HG03565 (cell line): ENCODE measurements at regions not wholly inside any gene's neighbourhood (a gene's known extent, or its start where the extent isn't known, plus 50 kb on each side); places are given as distances from the start of the nearest gene placed in this dataset.
"Not testable (repeated sequence)": the region's sequence is repeated elsewhere in the genome, so short reads cannot be mapped to it uniquely, and the experiment has no call there.

Experiments used
- ATAC-seq: cut with Tn5 transposase; IDR thresholded peaks from one replicate; pipeline ENCODE4 v1.9.1; 2021; ENCODE audit warnings: mild to moderate bottlenecking, moderate library complexity; ENCODE audit not compliant: unreplicated experiment

GRCh38 chr11:130526846-130527245, 78.4 kb downstream of the ADAMTS15 start:
- no peak for ATAC-seq

GRCh38 chr11:130527636-130528297, 79.3 kb downstream of the ADAMTS15 start:
- no peak for ATAC-seq

DNA sequence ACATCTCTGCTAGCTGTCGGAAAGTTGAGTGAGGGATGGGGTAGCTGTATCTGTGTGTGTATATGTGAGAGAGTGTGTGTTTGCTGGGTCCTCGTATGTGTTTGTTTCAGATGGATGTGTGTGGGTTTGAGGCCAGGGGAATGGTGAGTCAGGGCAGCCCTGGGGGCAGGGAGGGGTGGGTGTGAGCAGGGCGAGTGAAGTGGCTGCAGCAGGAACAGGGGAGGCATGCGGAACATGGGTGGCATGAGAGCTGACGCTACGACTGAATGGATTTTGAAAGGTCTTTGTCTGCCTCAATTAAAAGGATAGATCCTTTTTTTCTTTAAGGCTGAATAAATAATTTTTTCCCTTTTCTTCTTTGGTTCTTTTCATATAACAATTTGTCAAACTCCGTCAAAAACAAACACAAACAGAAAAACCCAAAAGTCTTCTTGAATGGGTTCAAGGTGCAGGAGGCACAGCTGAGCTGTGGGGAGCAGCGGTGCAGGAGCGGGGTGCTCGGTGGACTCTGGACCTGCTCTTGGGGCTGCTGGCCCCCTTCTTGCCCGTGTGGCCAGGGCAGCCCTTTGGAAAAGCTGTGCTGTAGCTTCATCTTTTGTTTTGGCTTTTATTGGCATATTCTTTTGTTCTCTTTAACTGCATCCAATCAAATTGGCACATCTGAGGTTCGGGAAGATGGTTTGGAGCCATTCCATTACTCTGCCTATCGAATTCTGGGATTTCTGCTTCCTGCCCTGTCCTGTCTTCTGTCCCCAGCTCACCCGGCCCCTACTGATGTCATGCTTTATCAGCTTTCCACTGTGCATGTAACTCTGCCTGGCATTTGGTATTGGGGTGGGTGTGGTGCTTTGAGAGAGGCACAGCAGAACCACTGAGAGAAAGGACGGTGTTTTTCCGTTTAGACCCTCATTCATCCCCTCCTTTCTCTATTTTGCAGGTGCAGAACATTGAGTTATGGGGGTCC, 80.1 kb downstream of the ADAMTS15 start:
- no peak for ATAC-seq

DNA sequence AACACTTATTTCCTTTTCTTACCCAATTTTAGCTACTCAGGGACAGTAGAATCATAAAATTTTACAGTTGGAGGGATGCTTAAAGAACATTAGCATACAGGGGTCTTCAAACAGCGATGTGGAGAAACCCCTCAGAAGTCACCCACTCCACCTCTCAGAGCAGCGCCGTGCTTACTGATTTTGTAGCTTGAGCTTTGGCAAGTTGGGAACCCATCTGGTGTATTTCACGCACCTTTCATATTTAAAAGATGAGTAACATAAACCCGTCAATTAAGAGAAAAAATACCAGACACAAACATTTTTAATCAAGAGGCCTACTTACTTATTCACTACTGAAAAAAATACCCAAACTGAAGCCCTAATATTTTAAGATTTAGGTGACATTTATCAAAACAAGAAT, 80.9 kb downstream of the ADAMTS15 start:
- no peak for ATAC-seq

DNA sequence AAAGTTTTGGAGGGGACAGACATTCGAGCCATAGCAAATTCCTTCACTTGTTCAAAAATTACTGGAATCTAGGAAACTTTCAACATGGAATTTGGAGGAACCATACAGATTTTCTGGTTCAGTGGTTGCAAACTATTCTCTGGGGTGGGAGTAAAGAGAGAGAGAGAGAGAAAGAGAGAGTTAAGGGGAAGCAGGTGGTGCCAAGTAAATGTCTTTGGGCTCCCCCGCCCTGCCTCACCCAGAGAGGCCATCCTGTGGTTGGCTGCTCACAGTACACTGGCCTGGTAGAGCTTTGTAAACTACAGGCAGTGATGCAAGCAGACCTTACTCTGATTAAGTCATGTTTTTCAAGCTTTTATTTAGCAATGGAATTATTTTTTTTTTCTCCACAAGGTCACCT, 82.6 kb downstream of the ADAMTS15 start:
- no peak for ATAC-seq

GRCh38 chr11:130533113-130533798, 84.8 kb downstream of the ADAMTS15 start:
- ATAC-seq: no peak

DNA sequence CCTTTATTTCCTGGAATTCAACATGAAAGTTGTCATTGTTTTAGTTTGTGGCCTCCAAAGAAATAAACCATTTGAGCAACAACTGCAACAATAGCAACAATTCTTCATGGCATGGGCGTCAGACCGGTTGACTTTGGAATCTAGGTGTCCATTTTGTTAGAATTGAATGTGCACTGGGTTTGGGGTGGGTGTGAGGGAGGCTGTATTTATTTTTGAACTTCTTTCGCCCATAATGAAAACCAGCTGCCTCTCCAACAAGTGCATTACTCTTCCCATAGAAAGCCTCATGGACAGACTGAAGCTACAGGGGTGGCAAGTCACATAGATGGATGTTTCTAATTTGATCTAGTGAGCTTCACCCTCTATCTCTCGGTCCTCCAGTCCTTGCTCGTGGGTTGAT, 85.4 kb downstream of the ADAMTS15 start:
- ATAC-seq: no peak

DNA sequence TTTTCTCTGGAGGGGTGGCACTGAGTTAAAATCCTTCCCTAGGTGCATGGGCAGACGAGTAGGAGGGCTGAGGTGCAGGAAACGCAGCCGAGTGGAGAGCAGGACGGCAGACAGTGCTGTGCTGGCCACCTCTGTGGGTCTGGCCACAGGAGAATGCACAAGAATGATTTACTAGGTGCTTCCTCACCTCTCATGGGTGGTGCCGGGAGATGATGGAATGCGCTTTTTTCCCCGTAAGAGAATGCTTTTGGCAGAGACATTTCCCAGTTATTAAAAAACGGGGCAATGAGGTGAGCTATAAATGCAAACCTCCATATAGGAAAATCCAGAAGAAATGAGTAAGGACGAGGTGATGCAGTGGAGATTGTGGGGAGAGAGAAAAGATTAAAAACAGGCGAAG, 86.1 kb downstream of the ADAMTS15 start:
- ATAC-seq: no peak

DNA sequence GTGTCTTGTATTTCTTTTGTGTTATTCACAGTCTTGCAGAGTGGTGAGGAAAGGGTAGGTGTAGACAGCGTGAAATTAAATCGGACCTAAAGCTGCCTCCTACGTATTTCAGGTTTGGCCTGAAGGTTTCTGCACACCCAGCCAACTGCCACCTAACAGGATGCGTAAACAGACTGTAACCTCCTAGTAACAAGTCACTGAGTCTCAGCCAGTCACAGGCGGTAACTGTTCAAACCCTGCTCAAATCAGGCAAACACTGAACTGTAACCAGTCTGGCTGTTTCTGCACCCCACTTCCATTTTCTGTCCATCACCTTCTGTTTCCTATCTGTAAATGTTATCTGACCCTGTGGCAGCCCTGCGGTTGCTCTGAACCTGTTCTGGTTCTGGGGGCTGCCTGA, 87.1 kb downstream of the ADAMTS15 start:
- ATAC-seq: no peak

DNA sequence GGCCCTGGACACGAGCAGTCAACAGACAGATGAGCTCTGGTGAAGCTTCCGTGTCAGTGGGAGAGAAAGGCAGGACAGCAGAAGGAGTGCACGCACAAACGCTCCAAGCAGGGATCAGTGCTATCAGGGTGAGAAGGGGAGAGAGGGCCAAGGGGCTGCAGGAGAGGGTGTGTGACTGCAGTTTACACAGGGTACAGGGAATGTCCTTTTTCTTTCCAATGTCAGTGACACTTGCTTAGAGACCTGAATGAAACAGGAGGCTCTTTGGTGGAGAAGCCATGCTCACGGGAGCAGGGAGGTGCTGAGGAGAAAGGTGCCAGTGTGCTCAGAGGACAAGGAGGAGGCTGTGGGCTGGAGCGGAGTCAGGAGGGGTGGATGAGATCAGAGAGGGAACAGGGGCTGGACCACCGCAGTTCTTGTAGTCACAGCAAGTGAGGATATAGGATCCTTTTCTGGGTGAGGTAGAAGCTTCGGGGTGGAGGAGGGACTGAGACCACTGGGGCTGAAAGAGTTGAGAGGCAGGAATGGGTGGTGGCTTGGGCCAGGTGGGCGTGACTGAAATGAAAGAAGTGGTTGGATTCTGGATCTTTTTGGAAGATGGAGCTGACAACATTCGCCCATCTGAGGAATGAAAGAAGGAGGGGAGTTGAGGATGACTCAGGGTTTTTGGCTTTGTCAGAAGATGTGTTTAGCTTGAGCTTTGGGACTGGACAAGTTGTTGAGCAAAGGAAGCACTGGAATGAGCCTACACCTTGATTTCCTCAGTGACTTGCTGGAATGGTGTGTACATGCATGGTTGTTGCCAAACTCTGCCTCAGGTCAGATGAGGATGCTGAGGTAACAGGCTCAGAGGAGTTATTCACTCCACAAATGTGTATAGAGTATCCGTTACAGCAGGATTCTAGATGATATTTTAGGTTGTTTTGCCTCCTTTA, 87.9 kb downstream of the ADAMTS15 start:
- ATAC-seq: no peak

GRCh38 chr11:130539680-130540079, 91.2 kb downstream of the ADAMTS15 start:
- not testable (repeated sequence) for ATAC-seq

- ATAC-seq: no peak
These were observed 95.8 kb downstream of the ADAMTS15 start for GRCh38 chr11:130544266-130544665.

GRCh38 chr11:130545449-130546072, 97.1 kb downstream of the ADAMTS15 start:
- no peak for ATAC-seq

DNA sequence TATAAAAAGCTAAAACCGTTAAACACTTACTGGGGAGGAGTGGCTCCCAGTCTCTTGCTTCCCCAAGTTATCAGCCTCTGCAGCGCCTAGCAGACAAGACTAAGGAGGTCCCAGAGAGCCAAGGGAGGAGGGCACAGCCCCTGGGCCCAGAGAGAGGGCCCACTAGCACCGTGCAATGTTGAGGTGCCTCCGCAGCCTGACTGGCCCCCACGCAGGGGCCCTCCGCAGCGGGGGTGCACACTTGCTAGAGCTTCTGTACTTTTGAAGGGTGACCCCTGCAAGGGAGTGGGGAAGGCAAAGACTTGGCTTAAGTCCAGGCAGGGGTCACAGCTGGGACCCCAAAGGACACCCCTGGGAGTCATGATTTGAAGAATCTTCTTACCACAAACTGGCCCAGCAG, 98.0 kb downstream of the ADAMTS15 start:
- ATAC-seq: no peak

GRCh38 chr11:130546901-130547694, 98.7 kb downstream of the ADAMTS15 start:
- no peak for ATAC-seq

GRCh38 chr11:130547761-130548490, 99.5 kb downstream of the ADAMTS15 start:
- no peak for ATAC-seq

DNA sequence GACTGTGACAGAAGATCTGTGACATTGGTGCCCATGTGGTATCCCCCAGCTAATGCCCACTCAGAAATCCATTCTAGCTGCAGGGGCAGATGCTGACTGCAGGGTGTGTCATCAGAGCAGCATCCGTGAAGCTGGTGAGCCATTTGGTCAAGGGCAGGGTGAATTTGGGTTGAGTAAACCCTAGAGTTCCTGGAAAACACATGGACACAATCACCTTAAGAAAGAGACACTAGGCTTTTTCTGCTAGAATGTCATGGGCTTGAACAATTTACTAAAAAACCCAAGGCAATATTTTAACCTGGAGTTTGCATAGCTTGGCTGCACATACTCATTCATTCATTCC, 100.0 kb downstream of the ADAMTS15 start:
- no peak for ATAC-seq

- ATAC-seq: no peak
These were observed 101.1 kb downstream of the ADAMTS15 start for GRCh38 chr11:130549393-130549999.
